Gastroesophageal sphincter (tissue), 4 donors: ENCODE measurements at regions not wholly inside any gene's neighbourhood (a gene's known extent, or its start where the extent isn't known, plus 50 kb on each side); places are given as distances from the start of the nearest gene placed in this dataset.

Experiments used
- ATAC-seq: fragments of 150-250 bp; one replicate; pipeline ENCODE4 v1.9.1; 2016; ENCODE audit warnings: mild to moderate bottlenecking, moderate library complexity
- H3K27ac ChIP-seq, 4 donors: fragments of 200-600 bp; sonication (generic) in 3 of 4; 1 replicate in 3 of 4; 2 replicates in 1 of 4; pipeline ENCODE4 v1.5.1; 2016 to 2019
- H3K27me3 ChIP-seq: fragments of 200-600 bp; sonication (generic); one replicate; pipeline ENCODE4 v1.5.1; 2019
- H3K36me3 ChIP-seq, 2 donors: fragments of 200-600 bp; sonication (generic); one replicate each; pipeline ENCODE4 v1.5.1; 2019; ENCODE audit warnings: control low read depth in 1 of 2
- H3K4me1 ChIP-seq, 3 donors: fragments of 200-600 bp; sonication (generic); 1 replicate in 2 of 3; 2 replicates in 1 of 3; pipeline ENCODE4 v1.5.1; 2016 to 2019; ENCODE audit warnings: control low read depth in 2 of 3
- H3K4me3 ChIP-seq, 2 donors: fragments of 200-600 bp; sonication (generic); one replicate each; pipeline ENCODE4 v1.5.1; 2019; ENCODE audit warnings: mild to moderate bottlenecking in 1 of 2, moderate library complexity in 1 of 2
- H3K9me3 ChIP-seq, 3 donors: fragments of 200-600 bp; sonication (generic); one replicate each; pipeline ENCODE4 v1.5.1; 2017 to 2019; ENCODE audit warnings: control low read depth in 2 of 3
- EP300 ChIP-seq: sonication (generic); formaldehyde crosslinking; IDR thresholded peaks from one replicate; pipeline ENCODE4 v1.6.1; 2017; ENCODE audit warnings: antibody characterized with exemption, mild to moderate bottlenecking
- POLR2A ChIP-seq, 2 donors: fragments of 450-650 bp; IDR thresholded peaks; one replicate each; pipeline ENCODE4 v1.6.1; 2017; ENCODE audit warnings: antibody characterized with exemption in 2 of 2, mild to moderate bottlenecking in 2 of 2, moderate library complexity in 1 of 2
- POLR2AphosphoS5 ChIP-seq: sonication (generic); formaldehyde crosslinking; IDR thresholded peaks from one replicate; pipeline ENCODE4 v1.6.1; 2017; ENCODE audit warnings: antibody characterized with exemption
- WGBS, 2 donors: methylation state at CpG; one replicate each; pipeline ENCODE4 v1.1.5; 2018; ENCODE audit warnings: low coverage in 1 of 2; 5-methylcytosine and 5-hydroxymethylcytosine counted together
- TF ChIP-seq, protein P1 (sequence below), 4 experiments: fragments of 200-600 bp in 2 of 4; fragments of 450-650 bp in 2 of 4; sonication (generic) in 1 of 4; IDR thresholded peaks; one replicate each; pipeline ENCODE4 v1.5.1; 2017 to 2019; ENCODE audit warnings: antibody characterized with exemption in 4 of 4, mild to moderate bottlenecking in 2 of 4, moderate library complexity in 2 of 4

DNA sequence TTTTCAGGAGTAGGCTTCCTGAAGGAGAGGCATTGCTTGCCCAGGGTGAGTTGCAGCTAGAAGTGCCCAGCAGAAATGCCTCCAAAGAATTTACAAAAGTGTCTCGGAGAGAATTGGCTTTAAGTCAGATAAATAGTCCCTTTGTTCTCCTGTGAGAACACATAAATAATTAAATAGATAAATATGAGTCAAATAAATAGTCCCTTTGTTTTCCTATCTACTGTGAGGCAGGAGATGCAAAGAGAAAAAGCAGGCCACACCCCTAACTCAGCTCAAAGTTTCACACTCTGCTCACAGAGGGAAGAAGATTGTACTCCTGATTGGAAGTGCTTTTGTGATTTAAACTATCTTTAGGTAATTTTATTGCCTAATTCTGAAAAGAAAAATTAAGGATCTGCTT is 180.7 kb upstream of the PRSS16 start:
- Histone ChIP-seq H3K36me3 (no peaks in the 10 kb centered on the region), H3K27ac (no peak overlapping the region), H3K9me3 (no peaks in the 10 kb centered on the region), H3K27me3 (no peaks in the 10 kb centered on the region), H3K4me1 (no peaks in the 10 kb centered on the region), H3K4me3 (no peak overlapping the region)
- 37 to 75% methylated on average over 1 of the region's 1 CpG for WGBS, 2 donors
- TF ChIP-seq POLR2A (IDR thresholded peaks at IDR 0.05) = no peak
- no peak for ATAC-seq

DNA sequence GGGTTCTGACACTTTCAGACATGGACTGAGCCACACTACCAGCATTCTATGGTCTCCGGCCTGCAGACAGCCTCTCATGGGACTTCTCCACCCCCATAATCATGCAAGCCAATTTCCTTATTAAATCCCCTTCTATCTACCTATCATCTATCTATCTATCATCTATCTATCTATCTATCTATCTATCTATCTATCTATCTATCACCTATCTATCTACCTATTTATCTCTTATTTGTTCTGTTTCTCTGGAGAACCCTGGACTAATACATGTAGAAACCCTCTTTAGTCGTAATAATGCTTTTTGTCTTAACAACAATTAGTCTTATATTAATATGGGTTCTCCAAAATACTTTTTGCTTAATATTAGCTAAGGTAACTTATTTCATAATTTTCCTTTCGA is 174.1 kb upstream of the PRSS16 start:
- no peaks in the 10 kb centered on the region for H3K9me3 ChIP-seq
- no peaks in the 10 kb centered on the region for H3K36me3 ChIP-seq
- H3K27me3 ChIP-seq = peaks cover 31% of the 10 kb centered on the region
- peaks cover 0 to under 1% (median 0%) of the 10 kb centered on the region in 3 donors for H3K4me1 ChIP-seq
- ATAC-seq = no peak
- TF ChIP-seq, protein P1, sequence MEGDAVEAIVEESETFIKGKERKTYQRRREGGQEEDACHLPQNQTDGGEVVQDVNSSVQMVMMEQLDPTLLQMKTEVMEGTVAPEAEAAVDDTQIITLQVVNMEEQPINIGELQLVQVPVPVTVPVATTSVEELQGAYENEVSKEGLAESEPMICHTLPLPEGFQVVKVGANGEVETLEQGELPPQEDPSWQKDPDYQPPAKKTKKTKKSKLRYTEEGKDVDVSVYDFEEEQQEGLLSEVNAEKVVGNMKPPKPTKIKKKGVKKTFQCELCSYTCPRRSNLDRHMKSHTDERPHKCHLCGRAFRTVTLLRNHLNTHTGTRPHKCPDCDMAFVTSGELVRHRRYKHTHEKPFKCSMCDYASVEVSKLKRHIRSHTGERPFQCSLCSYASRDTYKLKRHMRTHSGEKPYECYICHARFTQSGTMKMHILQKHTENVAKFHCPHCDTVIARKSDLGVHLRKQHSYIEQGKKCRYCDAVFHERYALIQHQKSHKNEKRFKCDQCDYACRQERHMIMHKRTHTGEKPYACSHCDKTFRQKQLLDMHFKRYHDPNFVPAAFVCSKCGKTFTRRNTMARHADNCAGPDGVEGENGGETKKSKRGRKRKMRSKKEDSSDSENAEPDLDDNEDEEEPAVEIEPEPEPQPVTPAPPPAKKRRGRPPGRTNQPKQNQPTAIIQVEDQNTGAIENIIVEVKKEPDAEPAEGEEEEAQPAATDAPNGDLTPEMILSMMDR (IDR thresholded peaks at IDR 0.05) = no peak
- TF ChIP-seq EP300 = no peak
- no peak for TF ChIP-seq POLR2A (IDR thresholded peaks at IDR 0.05)
- no peak for TF ChIP-seq POLR2AphosphoS5
- 65 to 67% methylated on average over 2 to 3 of the region's 3 CpGs for WGBS, 2 donors
- no peak overlapping the region for H3K4me3 ChIP-seq
- no peak overlapping the region for H3K27ac ChIP-seq

DNA sequence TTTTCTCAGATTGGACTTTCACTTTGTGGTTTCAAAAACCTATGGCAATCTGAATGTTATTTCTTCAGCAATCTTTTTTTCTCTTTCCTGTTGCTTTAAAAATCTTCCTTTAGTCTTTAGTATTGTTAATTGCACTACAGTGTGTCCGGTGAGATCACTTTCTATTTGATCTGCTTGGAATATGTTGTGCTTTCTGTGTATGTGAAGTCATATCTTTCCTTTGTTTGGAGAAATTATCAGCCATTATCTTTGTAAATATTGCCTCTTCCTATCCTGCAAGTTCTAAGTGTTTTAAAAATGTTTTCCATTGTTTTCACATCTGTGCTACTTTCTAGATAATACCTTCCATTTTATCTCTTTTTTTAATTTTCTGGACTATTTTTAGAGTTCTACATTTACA is 171.4 kb upstream of the PRSS16 start:
- WGBS, 2 donors = 50 to 71% methylated on average over 1 of the region's 1 CpG
- H3K9me3 ChIP-seq = no peaks in the 10 kb centered on the region
- H3K27ac ChIP-seq = no peak overlapping the region
- no peak overlapping the region for H3K4me3 ChIP-seq
- no peak for ATAC-seq
- no peaks in the 10 kb centered on the region for H3K36me3 ChIP-seq
- TF ChIP-seq POLR2AphosphoS5 (no peak), EP300 (no peak), POLR2A (IDR thresholded peaks at IDR 0.05) (no peak)
- TF ChIP-seq, protein P1 (IDR thresholded peaks at IDR 0.05) = no peak
- H3K4me1 ChIP-seq = peaks cover 0 to 5% (median 0%) of the 10 kb centered on the region in 3 donors
- peaks cover 56% of the 10 kb centered on the region for H3K27me3 ChIP-seq

GRCh38 chr6:27078734-27079357 is 168.7 kb upstream of the PRSS16 start:
- no peaks in the 10 kb centered on the region for H3K9me3 ChIP-seq
- no peaks in the 10 kb centered on the region for H3K36me3 ChIP-seq
- H3K4me1 ChIP-seq = peaks cover 0 to 5% (median 0%) of the 10 kb centered on the region in 3 donors
- no peak for ATAC-seq
- H3K4me3 ChIP-seq = no peak overlapping the region
- no peak overlapping the region for H3K27ac ChIP-seq
- WGBS, 2 donors = 0 to 1% methylated on average over 7 to 9 of the region's 9 CpGs
- peaks cover 58% of the 10 kb centered on the region for H3K27me3 ChIP-seq
- TF ChIP-seq, protein P1 (IDR thresholded peaks at IDR 0.05) = peak; percentile 27 to 59 (median 46)
- TF ChIP-seq POLR2AphosphoS5 = no peak
- no peak for TF ChIP-seq EP300

GRCh38 chr6:27081188-27081587 is 166.3 kb upstream of the PRSS16 start:
- TF ChIP-seq POLR2A (IDR thresholded peaks at IDR 0.05) (no peak), POLR2AphosphoS5 (no peak), EP300 (no peak)
- TF ChIP-seq, protein P1 (IDR thresholded peaks at IDR 0.05) = no peak

More at GRCh38 chr6:27081188-27081587, 166.3 kb upstream of the PRSS16 start:
- Histone ChIP-seq H3K27me3 (peaks cover 63% of the 10 kb centered on the region), H3K36me3 (no peaks in the 10 kb centered on the region), H3K9me3 (no peaks in the 10 kb centered on the region), H3K27ac (no peak overlapping the region), H3K4me3 (no peak overlapping the region), H3K4me1 (peaks cover 0 to 5% (median 0%) of the 10 kb centered on the region in 3 donors)
- no peak for ATAC-seq
